SK-N-MC (cell line): ENCODE measurements at regions not wholly inside any gene's neighbourhood (a gene's known extent, or its start where the extent isn't known, plus 50 kb on each side); places are given as distances from the start of the nearest gene placed in this dataset.

Experiments used
- DNase-seq: peaks from one replicate; pipeline ENCODE4 v3.0.0-alpha.2; 2011; ENCODE audit warnings: low read depth, low spot score
- H3K27ac ChIP-seq: fragments of 200-600 bp; sonication (generic); 2 replicates; pipeline ENCODE4 v1.5.1; 2016; ENCODE audit warnings: mixed run types
- H3K36me3 ChIP-seq: fragments of 200-600 bp; sonication (generic); 2 replicates; pipeline ENCODE4 v1.6.1; 2017; ENCODE audit warnings: antibody characterized with exemption, low read length, mixed read lengths; ENCODE audit not compliant: insufficient read depth
- H3K4me3 ChIP-seq: fragments of 200-600 bp; sonication (generic); 2 replicates; pipeline ENCODE4 v1.5.1; 2016
- H3K9ac ChIP-seq: fragments of 200-600 bp; sonication (generic); 2 replicates; pipeline ENCODE4 v1.8.0; 2017; ENCODE audit warnings: mixed run types, mixed read lengths; ENCODE audit not compliant: insufficient read length
- H3K9me3 ChIP-seq: fragments of 200-600 bp; sonication (generic); 2 replicates; pipeline ENCODE4 v1.6.1; 2017; ENCODE audit warnings: low read depth, mild to moderate bottlenecking, antibody characterized with exemption, low read length, moderate library complexity, mixed read lengths
- EZH2 ChIP-seq: fragments of 200-600 bp; sonication (generic); IDR thresholded peaks from one replicate; pipeline ENCODE4 v1.6.1; 2017; ENCODE audit warnings: antibody characterized with exemption
- FOXP2 ChIP-seq: optimal IDR thresholded peaks from 2 replicates; pipeline ENCODE3; 2011; ENCODE audit warnings: mild to moderate bottlenecking, moderate library complexity; ENCODE audit not compliant: insufficient read depth; ENCODE audit errors: extremely low read length, control extremely low read depth
- POLR2AphosphoS5 ChIP-seq: IDR thresholded peaks from 2 replicates; pipeline ENCODE4 v1.6.1; 2012; ENCODE audit warnings: mild to moderate bottlenecking, low read depth, low read length, borderline replicate concordance

DNA sequence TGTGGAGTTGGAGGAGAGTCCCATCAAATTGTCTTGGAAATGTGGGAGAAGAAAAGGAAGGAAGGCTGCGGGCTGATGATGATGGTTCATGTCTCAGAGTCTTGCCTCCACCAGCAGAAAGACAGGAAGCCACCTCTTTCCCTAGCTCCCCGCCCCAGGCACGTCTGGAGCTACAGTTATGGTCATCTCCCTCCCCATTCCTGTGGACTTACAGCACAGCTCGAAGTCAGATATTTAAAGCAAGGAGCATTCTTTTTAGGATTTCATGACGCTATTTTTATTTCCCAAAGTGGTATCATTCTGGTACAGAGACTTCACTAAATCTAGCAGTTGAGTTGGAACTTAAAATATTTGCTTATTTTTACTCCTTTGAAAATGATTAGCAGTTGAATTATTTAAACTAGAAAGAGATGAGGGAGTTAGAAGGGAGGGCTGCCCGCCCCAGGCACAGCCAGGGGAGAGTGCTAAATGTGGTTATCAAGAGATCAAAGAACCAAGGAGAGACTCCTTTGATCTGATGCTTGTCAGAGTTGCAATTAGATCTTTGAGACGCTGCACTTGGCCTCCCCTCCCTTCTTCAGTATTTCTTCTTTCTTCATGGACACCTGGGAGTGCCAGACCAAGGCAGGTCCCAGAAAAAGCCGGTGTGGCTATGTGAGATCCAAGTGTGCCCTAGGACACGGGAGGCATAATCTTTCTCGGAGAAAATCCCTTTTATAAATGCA, 199.9 kb upstream of the SOX4 start:
- no peak for TF ChIP-seq POLR2AphosphoS5
- TF ChIP-seq EZH2 = no peak
- no peak for TF ChIP-seq FOXP2
- Histone ChIP-seq H3K9me3 (no peaks in the 10 kb centered on the region), H3K36me3 (no peaks in the 10 kb centered on the region), H3K4me3 (no peak overlapping the region), H3K9ac (no peak overlapping the region), H3K27ac (no peak overlapping the region)
- DNase-seq = no peak

DNA sequence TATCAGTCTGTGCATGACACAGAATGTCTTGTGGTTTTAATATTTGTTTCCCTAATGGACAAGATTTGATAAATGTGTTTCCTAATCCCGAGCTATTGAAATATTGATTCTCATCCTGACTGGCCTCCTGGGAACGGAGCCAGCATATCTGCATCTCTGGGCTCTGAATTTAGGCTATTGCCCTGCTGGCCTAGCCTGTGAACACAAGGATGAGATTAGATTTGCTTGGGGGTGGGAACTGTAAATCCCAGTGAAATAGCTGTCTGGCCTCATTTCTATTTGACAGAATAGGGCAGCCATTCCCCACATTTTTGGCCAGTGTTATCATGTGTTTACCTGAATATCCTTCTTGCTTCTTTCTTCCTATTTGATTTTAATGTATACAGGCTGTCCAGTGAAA, 198.4 kb upstream of the SOX4 start:
- DNase-seq = no peak

DNA sequence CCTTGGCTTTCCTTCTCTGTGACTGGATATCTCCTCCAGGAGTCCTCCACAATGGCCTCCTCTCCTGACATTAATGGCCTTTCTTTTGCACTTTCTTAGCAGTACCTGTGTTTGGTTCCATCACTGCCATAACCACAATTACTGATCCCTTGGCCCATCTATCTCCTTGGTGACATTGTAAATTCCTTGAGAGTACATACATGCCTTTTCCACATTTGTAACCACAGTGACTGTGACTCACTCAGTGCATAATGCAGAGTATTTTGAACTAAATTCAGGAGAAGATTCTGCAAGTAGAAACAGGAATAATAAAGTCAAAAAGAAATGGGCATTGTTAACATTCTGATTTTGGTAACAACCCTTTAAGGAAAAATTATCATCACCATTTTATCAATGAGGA, 197.2 kb upstream of the SOX4 start:
- Histone ChIP-seq H3K36me3 (no peaks in the 10 kb centered on the region), H3K9ac (no peak overlapping the region), H3K27ac (no peak overlapping the region), H3K4me3 (no peak overlapping the region), H3K9me3 (no peaks in the 10 kb centered on the region)
- TF ChIP-seq POLR2AphosphoS5 (no peak), FOXP2 (no peak), EZH2 (no peak)
- no peak for DNase-seq

More for the DNA sequence above, 198.4 kb upstream of the SOX4 start:
- TF ChIP-seq EZH2 = no peak
- no peak for TF ChIP-seq FOXP2
- TF ChIP-seq POLR2AphosphoS5 = no peak
- Histone ChIP-seq H3K27ac (no peak overlapping the region), H3K36me3 (no peaks in the 10 kb centered on the region), H3K4me3 (no peak overlapping the region), H3K9ac (no peak overlapping the region), H3K9me3 (no peaks in the 10 kb centered on the region)

DNA sequence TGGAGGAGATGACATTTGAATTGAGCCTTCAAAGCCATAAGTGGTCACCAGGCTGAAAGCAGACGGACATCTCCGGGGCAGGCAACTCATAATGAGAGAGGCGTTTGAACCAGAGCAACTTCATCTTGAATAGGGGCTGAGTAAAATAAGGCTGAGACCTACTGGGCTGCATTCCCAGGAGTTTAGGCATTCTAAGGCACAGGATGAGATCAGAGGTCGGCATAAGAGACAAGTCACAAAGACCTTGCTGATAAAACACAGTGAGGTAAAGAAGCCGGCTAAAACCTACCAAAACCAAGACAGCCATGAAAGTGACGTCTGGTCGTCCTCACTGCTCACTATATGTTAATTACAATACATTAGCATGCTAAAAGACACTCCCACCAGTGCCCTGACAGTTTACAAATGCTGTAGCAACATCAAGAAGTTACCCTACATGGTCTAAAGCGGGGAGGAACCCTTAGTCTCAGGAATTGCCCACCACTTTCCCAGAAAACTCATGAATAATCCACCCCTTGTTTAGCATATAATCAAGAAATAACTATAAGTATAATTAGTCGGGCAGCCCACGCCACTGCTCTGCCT, 194.7 kb upstream of the SOX4 start:
- TF ChIP-seq EZH2 = no peak
- TF ChIP-seq FOXP2 = no peak
- TF ChIP-seq POLR2AphosphoS5 = no peak
- H3K9ac ChIP-seq = no peak overlapping the region
- no peak overlapping the region for H3K4me3 ChIP-seq
- no peaks in the 10 kb centered on the region for H3K9me3 ChIP-seq
- no peaks in the 10 kb centered on the region for H3K36me3 ChIP-seq
- DNase-seq = no peak
- no peak overlapping the region for H3K27ac ChIP-seq

DNA sequence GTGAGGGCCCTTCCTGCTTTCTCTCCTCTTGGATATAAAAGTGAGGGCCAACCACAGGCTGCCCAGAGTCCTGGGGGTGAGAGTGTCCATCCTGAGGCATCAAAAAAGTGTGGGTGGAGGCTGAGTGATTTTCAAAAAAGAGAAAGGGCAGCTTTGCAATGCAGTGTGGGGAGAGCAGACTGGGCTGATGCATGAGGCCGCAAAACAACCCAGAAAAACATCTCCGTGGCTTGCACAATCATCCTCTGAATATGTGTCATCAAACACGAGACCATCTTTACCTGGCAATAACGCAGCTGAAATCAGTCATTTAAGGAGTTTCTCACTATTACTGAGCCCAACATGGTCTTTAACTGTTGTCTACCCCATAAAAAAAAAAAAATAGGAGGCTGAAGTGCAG, 191.2 kb upstream of the SOX4 start:
- H3K4me3 ChIP-seq = no peak overlapping the region
- no peak overlapping the region for H3K9ac ChIP-seq
- H3K9me3 ChIP-seq = no peaks in the 10 kb centered on the region
- no peak for DNase-seq
- no peak overlapping the region for H3K27ac ChIP-seq
- no peaks in the 10 kb centered on the region for H3K36me3 ChIP-seq
- TF ChIP-seq EZH2 = no peak
- no peak for TF ChIP-seq FOXP2
- TF ChIP-seq POLR2AphosphoS5 = no peak

DNA sequence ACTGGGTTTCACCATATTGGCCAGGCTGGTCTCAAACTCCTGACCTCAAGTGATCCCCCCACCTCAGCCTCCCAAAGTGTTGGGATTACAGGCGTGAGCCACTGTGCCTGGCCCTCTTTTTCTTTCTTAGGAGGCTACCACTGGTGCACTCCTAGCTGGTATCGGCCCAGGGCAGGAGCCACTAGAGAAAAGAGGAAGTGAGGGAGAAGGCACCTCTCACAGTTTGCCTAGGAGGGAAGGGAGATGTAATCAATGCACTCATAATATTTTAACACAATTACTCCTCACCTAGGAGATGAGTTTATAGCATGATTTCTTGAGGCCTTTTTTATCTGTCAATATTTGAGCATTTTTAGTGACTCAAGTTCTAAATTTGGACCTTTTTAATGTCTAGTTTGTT, 189.0 kb upstream of the SOX4 start:
- Histone ChIP-seq H3K27ac (no peak overlapping the region), H3K9ac (no peak overlapping the region), H3K9me3 (no peaks in the 10 kb centered on the region), H3K4me3 (no peak overlapping the region), H3K36me3 (no peaks in the 10 kb centered on the region)
- TF ChIP-seq POLR2AphosphoS5 (no peak), EZH2 (no peak), FOXP2 (no peak)
- DNase-seq = no peak

DNA sequence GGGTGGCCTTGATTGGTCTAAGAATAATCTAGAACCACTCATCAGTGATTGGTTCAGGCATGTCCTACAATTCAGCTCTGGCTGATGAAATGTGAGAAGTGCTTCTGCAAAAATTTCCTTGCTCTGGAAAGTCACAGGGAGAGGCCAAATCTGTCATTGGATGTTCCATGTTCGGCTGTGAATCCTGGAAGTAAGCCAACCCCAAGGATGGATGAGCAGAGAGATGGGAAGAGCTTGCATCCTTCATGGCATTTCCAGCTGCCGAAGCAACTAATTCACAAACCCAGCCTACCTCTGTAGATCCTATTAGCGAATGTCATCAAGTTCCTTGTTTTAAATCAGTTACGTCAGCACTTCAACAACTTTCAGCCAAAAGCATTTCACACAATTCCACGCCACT, 187.2 kb upstream of the SOX4 start:
- Histone ChIP-seq H3K9ac (no peak overlapping the region), H3K36me3 (no peaks in the 10 kb centered on the region), H3K9me3 (no peaks in the 10 kb centered on the region; the same call in 1 of the 2 replicates), H3K4me3 (no peak overlapping the region), H3K27ac (no peak overlapping the region)
- TF ChIP-seq POLR2AphosphoS5 (no peak), EZH2 (no peak), FOXP2 (no peak)
- no peak for DNase-seq

DNA sequence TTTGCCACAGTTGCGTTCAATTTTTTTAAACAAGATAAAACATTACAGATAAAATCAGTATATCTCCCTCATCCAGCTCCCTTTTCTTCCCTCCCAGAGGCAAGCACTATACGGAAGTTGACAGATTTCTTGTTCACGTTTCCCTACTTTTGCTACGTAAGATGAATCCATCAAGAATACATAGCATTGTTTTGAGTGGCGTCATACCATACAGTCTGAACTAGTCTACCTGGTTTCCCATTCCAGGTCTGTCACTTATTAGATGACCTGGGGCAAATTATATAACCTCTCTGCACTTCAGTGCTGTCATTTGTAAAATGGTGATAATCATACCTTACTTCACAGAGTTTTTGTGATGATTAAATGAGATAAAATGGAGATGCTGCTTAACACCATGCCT, 184.3 kb upstream of the SOX4 start:
- no peaks in the 10 kb centered on the region; the same call in 1 of the 2 replicates for H3K9me3 ChIP-seq
- H3K9ac ChIP-seq = no peak overlapping the region
- TF ChIP-seq POLR2AphosphoS5 = no peak
- TF ChIP-seq FOXP2 = no peak
- no peak for TF ChIP-seq EZH2
- H3K4me3 ChIP-seq = no peak overlapping the region
- no peak overlapping the region for H3K27ac ChIP-seq
- no peak for DNase-seq
- H3K36me3 ChIP-seq = no peaks in the 10 kb centered on the region

DNA sequence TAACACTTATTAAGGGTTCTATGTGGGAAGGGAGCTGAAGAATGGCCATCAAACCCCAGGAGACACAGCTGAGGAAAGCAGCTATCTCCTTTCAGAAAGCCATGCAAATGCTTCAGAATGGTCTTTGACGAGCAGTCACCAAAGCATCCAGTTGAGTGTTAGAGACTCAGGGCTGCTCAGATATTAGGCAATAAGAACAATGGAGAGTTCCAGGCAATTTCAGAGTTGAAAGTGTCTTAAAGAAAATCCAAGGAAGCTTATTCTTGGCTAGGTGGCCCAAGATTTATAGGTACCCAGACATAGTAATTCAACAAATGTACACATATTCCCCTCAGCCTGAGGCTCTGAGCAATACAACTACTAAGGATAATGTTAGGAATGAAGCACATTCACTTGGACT, 180.1 kb upstream of the SOX4 start:
- Histone ChIP-seq H3K9ac (no peak overlapping the region), H3K27ac (no peak overlapping the region), H3K36me3 (no peaks in the 10 kb centered on the region), H3K9me3 (no peaks in the 10 kb centered on the region; the same call in 1 of the 2 replicates), H3K4me3 (no peak overlapping the region)
- no peak for DNase-seq
- no peak for TF ChIP-seq EZH2
- TF ChIP-seq POLR2AphosphoS5 = no peak
- TF ChIP-seq FOXP2 = no peak
